K562 (cell line): ENCODE measurements at regions not wholly inside any gene's neighbourhood (a gene's known extent, or its start where the extent isn't known, plus 50 kb on each side); places are given as distances from the start of the nearest gene placed in this dataset.

Experiments used
- DDX20 ChIP-seq: fragments of 450-650 bp; IDR thresholded peaks from 2 replicates; pipeline ENCODE4 v1.6.1; 2016; ENCODE audit warnings: missing genetic modification characterization, low read depth, mild to moderate bottlenecking, missing compliant biosample characterization, moderate library complexity
- EP300 ChIP-seq: IDR thresholded peaks from 2 replicates; pipeline ENCODE4 v1.6.1; 2012; ENCODE audit warnings: low read length, improper control_type of control experiment
- FOXA1 ChIP-seq: fragments of 450-650 bp; IDR thresholded peaks from 2 replicates; pipeline ENCODE4 v1.6.1; 2016; ENCODE audit warnings: mild to moderate bottlenecking, borderline replicate concordance
- NFIC ChIP-seq: fragments of 450-650 bp; IDR thresholded peaks from 2 replicates; pipeline ENCODE4 v1.6.1; 2017; ENCODE audit warnings: mild to moderate bottlenecking, inconsistent platforms
- PCBP2 ChIP-seq: fragments of 200-400 bp; formaldehyde crosslinking; IDR thresholded peaks from 2 replicates; pipeline ENCODE4 v1.6.1; 2018; ENCODE audit warnings: low read length, low read depth, mild to moderate bottlenecking, moderate library complexity; ENCODE audit not compliant: poor library complexity, severe bottlenecking
- SMAD1 ChIP-seq: fragments of 150-350 bp; IDR thresholded peaks from 2 replicates; pipeline ENCODE4 v1.6.1; 2014; ENCODE audit warnings: low read length, low read depth; ENCODE audit not compliant: partially characterized antibody
- SREBF2 ChIP-seq: sonication (generic); formaldehyde crosslinking; IDR thresholded peaks from 2 replicates; pipeline ENCODE4 v1.4.0; 2020; ENCODE audit warnings: mild to moderate bottlenecking, missing genetic modification reagents
- ZNF3 ChIP-seq: fragments of 250-450 bp; sonication (Bioruptor Pico); IDR thresholded peaks from 2 replicates; pipeline ENCODE4 v1.5.0; 2021; ENCODE audit warnings: mild to moderate bottlenecking, moderate library complexity
- ZNF324 ChIP-seq: fragments of 250-450 bp; sonication (Bioruptor Pico); IDR thresholded peaks from 2 replicates; pipeline ENCODE4 v1.4.0; 2020; ENCODE audit warnings: mild to moderate bottlenecking
- ZNF778 ChIP-seq: fragments of 450-650 bp; formaldehyde crosslinking; IDR thresholded peaks from 2 replicates; pipeline ENCODE4 v1.4.0; 2020; ENCODE audit warnings: mild to moderate bottlenecking, moderate library complexity
- TF ChIP-seq, protein P1 (sequence below), 2 experiments: fragments of 450-650 bp in 1 of 2; IDR thresholded peaks; 2 replicates each; pipeline ENCODE4 v1.6.1; 2011 to 2017; ENCODE audit warnings: low read depth in 2 of 2, antibody characterized with exemption in 1 of 2, borderline replicate concordance in 1 of 2, low read length in 1 of 2, mild to moderate bottlenecking in 1 of 2, mixed read lengths in 1 of 2; ENCODE audit not compliant: control insufficient read depth in 1 of 2

DNA sequence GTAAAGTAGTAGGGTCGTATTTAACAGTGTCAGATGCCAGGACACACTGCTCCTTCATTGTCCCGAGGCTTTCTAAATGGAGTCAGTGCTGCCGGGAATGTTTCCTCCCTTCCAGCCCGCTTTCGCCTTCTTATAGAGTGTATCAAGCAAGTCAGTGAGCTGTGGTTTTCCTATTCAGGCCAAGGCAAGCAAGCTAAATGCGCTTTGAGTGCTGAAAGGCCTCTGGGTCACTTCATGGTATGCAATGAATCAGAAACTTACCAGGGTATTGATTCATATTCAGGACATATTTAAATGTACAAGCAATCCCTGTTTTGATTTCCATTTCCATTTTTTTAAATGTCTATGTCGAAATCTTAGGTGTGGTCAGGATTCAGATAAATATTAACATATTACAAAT is 327.9 kb upstream of the SOX9 start (continued):
- TF ChIP-seq PCBP2 (no peak), NFIC (no peak), SMAD1 (no peak), DDX20 (tag) (no peak), ZNF778 (no peak), SREBF2 (CRISPR knock-in tag) (no peak), ZNF3 (no peak), FOXA1 (no peak), ZNF324 (CRISPR knock-in tag) (no peak), EP300 (no peak)
- TF ChIP-seq, protein P1, sequence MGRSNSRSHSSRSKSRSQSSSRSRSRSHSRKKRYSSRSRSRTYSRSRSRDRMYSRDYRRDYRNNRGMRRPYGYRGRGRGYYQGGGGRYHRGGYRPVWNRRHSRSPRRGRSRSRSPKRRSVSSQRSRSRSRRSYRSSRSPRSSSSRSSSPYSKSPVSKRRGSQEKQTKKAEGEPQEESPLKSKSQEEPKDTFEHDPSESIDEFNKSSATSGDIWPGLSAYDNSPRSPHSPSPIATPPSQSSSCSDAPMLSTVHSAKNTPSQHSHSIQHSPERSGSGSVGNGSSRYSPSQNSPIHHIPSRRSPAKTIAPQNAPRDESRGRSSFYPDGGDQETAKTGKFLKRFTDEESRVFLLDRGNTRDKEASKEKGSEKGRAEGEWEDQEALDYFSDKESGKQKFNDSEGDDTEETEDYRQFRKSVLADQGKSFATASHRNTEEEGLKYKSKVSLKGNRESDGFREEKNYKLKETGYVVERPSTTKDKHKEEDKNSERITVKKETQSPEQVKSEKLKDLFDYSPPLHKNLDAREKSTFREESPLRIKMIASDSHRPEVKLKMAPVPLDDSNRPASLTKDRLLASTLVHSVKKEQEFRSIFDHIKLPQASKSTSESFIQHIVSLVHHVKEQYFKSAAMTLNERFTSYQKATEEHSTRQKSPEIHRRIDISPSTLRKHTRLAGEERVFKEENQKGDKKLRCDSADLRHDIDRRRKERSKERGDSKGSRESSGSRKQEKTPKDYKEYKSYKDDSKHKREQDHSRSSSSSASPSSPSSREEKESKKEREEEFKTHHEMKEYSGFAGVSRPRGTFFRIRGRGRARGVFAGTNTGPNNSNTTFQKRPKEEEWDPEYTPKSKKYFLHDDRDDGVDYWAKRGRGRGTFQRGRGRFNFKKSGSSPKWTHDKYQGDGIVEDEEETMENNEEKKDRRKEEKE (IDR thresholded peaks at IDR 0.05; ENCODE audit: borderline replicate concordance in 1 of 2, control insufficient read depth in 1 of 2, low read depth in 2 of 2, low read length in 1 of 2): no peak
- TF ChIP-seq, all 486 proteins: peak for 0
